GM21786 (cell line): ENCODE measurements at regions not wholly inside any gene's neighbourhood (a gene's known extent, or its start where the extent isn't known, plus 50 kb on each side); places are given as distances from the start of the nearest gene placed in this dataset.
"Not testable (repeated sequence)": the region's sequence is repeated elsewhere in the genome, so short reads cannot be mapped to it uniquely, and the experiment has no call there.

Experiments used
- ATAC-seq: cut with Tn5 transposase; IDR thresholded peaks from one replicate; pipeline ENCODE4 v1.9.1; 2021; ENCODE audit not compliant: unreplicated experiment

GRCh38 chr1:168825820-168826219, 96.8 kb upstream of the DPT start:
- no peak for ATAC-seq

GRCh38 chr1:168826269-168826668, 97.3 kb upstream of the DPT start:
- no peak for ATAC-seq

GRCh38 chr1:168827557-168827956, 98.6 kb upstream of the DPT start:
- no peak for ATAC-seq

GRCh38 chr1:168829876-168830275, 100.9 kb upstream of the DPT start:
- ATAC-seq, result no peak

- ATAC-seq, result no peak
Observed at GRCh38 chr1:168830562-168830961, 101.6 kb upstream of the DPT start.

- ATAC-seq, result no peak
Observed at GRCh38 chr1:168832661-168833060, 103.7 kb upstream of the DPT start.

- ATAC-seq, result no peak
Observed at GRCh38 chr1:168833362-168833761, 104.4 kb upstream of the DPT start.

- ATAC-seq, result no peak
Observed at GRCh38 chr1:168833801-168834224, 104.8 kb upstream of the DPT start.

GRCh38 chr1:168834225-168834872, 105.3 kb upstream of the DPT start:
- ATAC-seq, result no peak

- no peak for ATAC-seq
Observed at GRCh38 chr1:168835176-168835575, 106.2 kb upstream of the DPT start.

- ATAC-seq, result no peak
Observed at GRCh38 chr1:168835791-168836190, 106.8 kb upstream of the DPT start.

- ATAC-seq, result no peak
Observed at GRCh38 chr1:168836469-168836868, 107.5 kb upstream of the DPT start.

GRCh38 chr1:168837230-168837629, 108.2 kb upstream of the DPT start:
- not testable (repeated sequence) for ATAC-seq

GRCh38 chr1:168842306-168842705, 113.3 kb upstream of the DPT start:
- no peak for ATAC-seq

GRCh38 chr1:168842916-168843315, 113.9 kb upstream of the DPT start:
- no peak for ATAC-seq

GRCh38 chr1:168843401-168843800, 114.4 kb upstream of the DPT start:
- ATAC-seq, result no peak

- no peak for ATAC-seq
Observed at GRCh38 chr1:168843950-168844349, 114.9 kb upstream of the DPT start.

GRCh38 chr1:168845140-168845539, 116.1 kb upstream of the DPT start:
- ATAC-seq, result no peak

- no peak for ATAC-seq
Observed at GRCh38 chr1:168848051-168848450, 119.0 kb upstream of the DPT start.

- ATAC-seq, result no peak
Observed at GRCh38 chr1:168861421-168862004, 132.5 kb upstream of the DPT start.

- ATAC-seq, result no peak
Observed at GRCh38 chr1:168863772-168864171, 134.8 kb upstream of the DPT start.

GRCh38 chr1:168864266-168864665, 135.3 kb upstream of the DPT start:
- no peak for ATAC-seq
